GM23248 (cell line): ENCODE measurements at regions not wholly inside any gene's neighbourhood (a gene's known extent, or its start where the extent isn't known, plus 50 kb on each side); places are given as distances from the start of the nearest gene placed in this dataset.

Experiments used
- DNase-seq: peaks from one replicate; pipeline ENCODE4 v3.0.0-alpha.2; 2015
- H2AFZ ChIP-seq: fragments of 200-600 bp; sonication (generic); 2 replicates; pipeline ENCODE4 v1.6.1; 2016; ENCODE audit warnings: antibody characterized with exemption
- H3F3A ChIP-seq: fragments of 200-600 bp; sonication (generic); 2 replicates; pipeline ENCODE4 v1.6.1; 2016; ENCODE audit warnings: mild to moderate bottlenecking, antibody characterized with exemption, mixed run types; ENCODE audit not compliant: insufficient read depth
- H3K27ac ChIP-seq: fragments of 200-600 bp; sonication (generic); 2 replicates; pipeline ENCODE4 v1.5.1; 2016; ENCODE audit warnings: mild to moderate bottlenecking
- H3K27me3 ChIP-seq: fragments of 200-600 bp; sonication (generic); replicated peaks from 2 replicates; pipeline ENCODE4 v1.6.1; 2016; ENCODE audit warnings: mild to moderate bottlenecking; ENCODE audit not compliant: insufficient read depth
- H3K36me3 ChIP-seq: fragments of 200-600 bp; sonication (generic); 2 replicates; pipeline ENCODE4 v1.6.1; 2016; ENCODE audit warnings: low read depth, mild to moderate bottlenecking
- H3K4me1 ChIP-seq: fragments of 200-600 bp; sonication (generic); 2 replicates; pipeline ENCODE4 v1.6.1; 2016; ENCODE audit warnings: mild to moderate bottlenecking; ENCODE audit not compliant: insufficient read depth
- H3K4me2 ChIP-seq: fragments of 200-600 bp; sonication (generic); one replicate; pipeline ENCODE4 v1.6.1; 2016; ENCODE audit warnings: mild to moderate bottlenecking; ENCODE audit not compliant: unreplicated experiment
- H3K4me3 ChIP-seq: fragments of 200-600 bp; sonication (generic); 2 replicates; pipeline ENCODE4 v1.5.1; 2016; ENCODE audit warnings: mild to moderate bottlenecking
- H3K79me2 ChIP-seq: fragments of 200-600 bp; sonication (generic); 2 replicates; pipeline ENCODE4 v1.6.1; 2016; ENCODE audit warnings: mild to moderate bottlenecking; ENCODE audit not compliant: insufficient read depth
- H3K9ac ChIP-seq: fragments of 200-600 bp; sonication (generic); 2 replicates; pipeline ENCODE4 v1.6.1; 2016; ENCODE audit warnings: mild to moderate bottlenecking
- H3K9me2 ChIP-seq: fragments of 200-600 bp; sonication (generic); 2 replicates; pipeline ENCODE4 v1.6.1; 2016; ENCODE audit warnings: mixed run types, mild to moderate bottlenecking, moderate library complexity; ENCODE audit not compliant: insufficient read depth
- H3K9me3 ChIP-seq: fragments of 200-600 bp; sonication (generic); one replicate; pipeline ENCODE4 v1.6.1; 2017; ENCODE audit warnings: low read depth
- H4K20me1 ChIP-seq: fragments of 200-600 bp; sonication (generic); 2 replicates; pipeline ENCODE4 v1.6.0; 2016; ENCODE audit not compliant: insufficient read depth
- EZH2 ChIP-seq: fragments of 200-600 bp; sonication (generic); IDR thresholded peaks from 2 replicates; pipeline ENCODE4 v1.6.1; 2018; ENCODE audit warnings: antibody characterized with exemption, mild to moderate bottlenecking; ENCODE audit not compliant: insufficient read depth, poor library complexity, severe bottlenecking
- EZH2phosphoT487 ChIP-seq: fragments of 200-600 bp; sonication (generic); IDR thresholded peaks from 2 replicates; pipeline ENCODE4 v1.6.1; 2018; ENCODE audit warnings: antibody characterized with exemption, moderate library complexity, mild to moderate bottlenecking, low read depth; ENCODE audit not compliant: insufficient read depth
- WGBS, 2 experiments: methylation state at CpG; one replicate each; pipeline ENCODE4 v1.1.6; 2015 to 2017; ENCODE audit warnings: low lambda C conversion rate in 2 of 2, low coverage in 1 of 2; ENCODE audit errors: missing lambda C conversion rate in 2 of 2; 5-methylcytosine and 5-hydroxymethylcytosine counted together
- in situ Hi-C: fragments of 300-500 bp; cut with MboI; formaldehyde crosslinking; loops from 2 replicates; pipeline ENCODE4 v1.15.0; 2020

DNA sequence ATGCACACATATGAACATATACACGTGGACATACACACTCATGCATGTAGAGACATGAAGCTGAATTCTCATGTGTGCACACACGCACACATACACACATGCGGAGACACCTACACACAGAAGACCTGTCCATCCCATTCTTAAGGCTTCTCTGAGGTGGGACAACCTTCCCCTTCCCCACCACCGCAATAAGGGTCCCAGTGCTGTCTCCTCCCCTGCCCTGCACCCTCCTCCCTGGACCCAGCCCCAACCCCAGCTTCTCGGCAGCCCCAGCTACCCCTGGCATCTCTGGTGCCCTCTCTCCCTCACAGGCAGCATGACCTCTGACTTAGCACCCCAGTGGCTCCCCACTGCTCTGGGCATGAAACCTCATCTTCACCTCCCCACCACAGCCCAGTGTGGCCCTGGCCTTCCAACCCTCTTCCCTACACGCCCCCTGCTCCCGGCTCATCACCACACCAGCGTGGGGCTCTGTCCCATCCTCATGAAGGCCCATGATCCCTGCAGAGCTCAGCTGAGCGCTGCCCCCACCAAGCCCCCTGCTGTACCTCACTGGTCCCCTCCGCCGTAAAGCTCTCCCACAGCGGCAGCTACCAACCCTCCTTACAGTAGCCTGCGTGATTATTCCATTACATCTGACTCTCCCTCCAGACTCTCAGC, 204.1 kb upstream of the ZNF536 start:
- Histone ChIP-seq H3K27me3 (no peaks in the 10 kb centered on the region), H3K27ac (no peak overlapping the region), H3F3A (no peaks in the 10 kb centered on the region), H3K4me1 (no peaks in the 10 kb centered on the region), H2AFZ (no peak overlapping the region), H3K9me3 (no peaks in the 10 kb centered on the region), H3K4me2 (no peak overlapping the region), H3K4me3 (no peak overlapping the region), H3K79me2 (no peaks in the 10 kb centered on the region), H3K9me2 (no peaks in the 10 kb centered on the region), H3K36me3 (no peaks in the 10 kb centered on the region), H4K20me1 (no peaks in the 10 kb centered on the region), H3K9ac (no peak overlapping the region)
- WGBS, 2 experiments: 66 to 68% methylated on average over 12 to 13 of the region's 13 CpGs
- DNase-seq: no peak
- in situ Hi-C loops: no loop called here
- TF ChIP-seq EZH2 (no peak), EZH2phosphoT487 (no peak)

DNA sequence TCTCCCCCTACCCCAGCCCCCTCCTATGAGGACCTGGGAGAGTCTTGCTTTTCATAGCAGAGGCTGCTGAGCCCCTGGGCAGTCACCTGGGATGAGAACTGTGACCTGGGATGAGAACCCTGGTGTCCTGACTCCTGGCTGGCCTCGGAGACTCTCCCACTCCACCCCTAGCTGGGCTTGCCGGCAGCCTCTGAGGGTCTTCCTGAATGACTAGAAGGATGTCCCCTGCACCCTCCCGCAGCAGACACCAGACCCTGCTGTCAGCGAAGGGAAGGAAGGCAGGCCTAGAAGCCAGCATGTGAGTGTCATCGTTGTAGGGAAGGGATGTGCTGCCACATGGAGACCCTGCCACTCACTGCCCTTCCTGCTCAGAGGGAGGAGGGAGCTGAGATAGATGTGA, 203.4 kb upstream of the ZNF536 start:
- Histone ChIP-seq H3K4me2 (no peak overlapping the region), H3K36me3 (no peaks in the 10 kb centered on the region), H3K9me2 (no peaks in the 10 kb centered on the region), H3K27ac (no peak overlapping the region), H4K20me1 (no peaks in the 10 kb centered on the region), H3K79me2 (no peaks in the 10 kb centered on the region), H3K9ac (no peak overlapping the region), H3K9me3 (no peaks in the 10 kb centered on the region), H2AFZ (no peak overlapping the region), H3K27me3 (no peaks in the 10 kb centered on the region), H3K4me3 (no peak overlapping the region), H3K4me1 (no peaks in the 10 kb centered on the region), H3F3A (no peaks in the 10 kb centered on the region)
- DNase-seq: no peak
- 45 to 50% methylated on average over 5 of the region's 5 CpGs for WGBS, 2 experiments
- in situ Hi-C loops: no loop called here
- TF ChIP-seq EZH2phosphoT487 (no peak), EZH2 (no peak)

DNA sequence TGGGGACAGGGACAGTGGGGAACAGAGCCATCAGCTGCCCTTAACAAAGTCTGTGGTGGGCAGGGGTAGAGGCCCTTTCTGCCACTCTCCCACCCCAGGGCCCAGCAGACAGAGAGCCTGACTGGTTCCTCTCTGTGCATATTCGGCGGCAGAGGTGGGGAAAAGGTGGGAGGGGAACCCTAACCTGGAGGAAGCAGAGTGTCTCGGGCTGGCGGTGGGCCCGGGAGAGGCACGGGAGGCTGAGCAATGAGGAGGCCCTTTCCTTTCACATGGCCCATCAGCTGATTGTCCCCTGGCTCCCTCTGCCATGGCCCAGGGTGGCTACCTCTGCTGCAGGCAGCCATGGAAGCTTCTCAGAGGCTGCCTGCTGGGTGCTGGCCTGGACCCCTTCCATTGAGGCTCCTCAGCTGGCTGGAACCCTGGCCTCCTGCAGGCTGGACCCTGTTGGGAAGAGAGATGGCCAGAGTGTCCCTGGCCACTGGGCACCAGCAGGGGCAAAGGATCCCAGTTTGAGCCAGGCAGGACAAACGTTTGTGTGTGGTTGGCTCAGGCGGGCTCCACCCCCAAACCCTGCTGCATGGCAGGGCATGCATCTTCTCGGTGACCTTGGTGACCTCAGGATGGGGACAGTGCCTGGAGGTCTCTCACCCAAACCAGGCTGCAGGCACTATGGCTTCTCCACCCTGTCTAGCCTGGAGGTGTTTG, 202.8 kb upstream of the ZNF536 start:
- H3K9me3 ChIP-seq: no peaks in the 10 kb centered on the region
- H3K79me2 ChIP-seq: no peaks in the 10 kb centered on the region
- H3K9ac ChIP-seq: no peak overlapping the region
- no peak overlapping the region for H3K4me2 ChIP-seq
- TF ChIP-seq EZH2phosphoT487 (no peak), EZH2 (no peak)
- in situ Hi-C loops: no loop called here
- no peaks in the 10 kb centered on the region for H3K4me1 ChIP-seq
- H3K4me3 ChIP-seq: no peak overlapping the region
- H3F3A ChIP-seq: no peaks in the 10 kb centered on the region
- H4K20me1 ChIP-seq: no peaks in the 10 kb centered on the region
- H3K27ac ChIP-seq: no peak overlapping the region
- H3K27me3 ChIP-seq: no peaks in the 10 kb centered on the region
- no peak for DNase-seq
- H3K9me2 ChIP-seq: no peaks in the 10 kb centered on the region
- no peaks in the 10 kb centered on the region for H3K36me3 ChIP-seq
- H2AFZ ChIP-seq: no peak overlapping the region
- 39 to 42% methylated on average over 8 to 9 of the region's 9 CpGs for WGBS, 2 experiments

DNA sequence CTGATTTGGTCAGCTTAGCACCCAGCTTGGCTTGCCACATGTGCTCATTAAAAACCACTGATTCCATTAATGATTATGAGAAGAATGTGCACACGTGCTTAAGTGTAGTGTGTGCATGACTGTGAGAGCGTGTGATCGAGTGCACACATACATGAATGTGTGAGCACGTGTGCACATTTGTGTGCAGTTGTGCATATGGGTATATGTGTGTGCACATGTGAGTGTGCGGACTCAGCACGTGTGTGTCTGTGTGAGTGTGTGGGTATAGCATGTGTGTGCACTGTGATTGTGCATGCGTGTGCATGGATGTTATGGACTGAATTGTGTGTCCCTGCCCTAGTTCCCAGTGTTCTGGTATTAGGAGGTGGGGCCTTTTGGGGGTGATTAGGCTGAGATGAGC, 202.1 kb upstream of the ZNF536 start:
- Histone ChIP-seq H3F3A (no peaks in the 10 kb centered on the region), H2AFZ (no peak overlapping the region), H3K27ac (no peak overlapping the region), H3K4me3 (no peak overlapping the region), H3K27me3 (no peaks in the 10 kb centered on the region), H3K9ac (no peak overlapping the region), H3K4me1 (no peaks in the 10 kb centered on the region), H3K9me2 (no peaks in the 10 kb centered on the region), H3K79me2 (no peaks in the 10 kb centered on the region), H3K36me3 (no peaks in the 10 kb centered on the region), H3K9me3 (no peaks in the 10 kb centered on the region), H3K4me2 (no peak overlapping the region), H4K20me1 (no peaks in the 10 kb centered on the region)
- in situ Hi-C loops: no loop called here
- no peak for DNase-seq
- TF ChIP-seq EZH2: no peak
- TF ChIP-seq EZH2phosphoT487: no peak
- 67 to 69% methylated on average over 7 of the region's 7 CpGs for whole genome bisulfite sequencing, 2 experiments
